Activated T-helper 2 cell treated with anti-CD3 and anti-CD28 coated beads, Interferon-gamma antibody, Interleukin-2, Interleukin-4, amounts not matched to agents 10 μg/mL and 5 μg/mL and 100 μg/mL, durations not matched to agents 14 hours and 24 hours and 36 hours (primary cell): ENCODE measurements at regions not wholly inside any gene's neighbourhood (a gene's known extent, or its start where the extent isn't known, plus 50 kb on each side); places are given as distances from the start of the nearest gene placed in this dataset.

Source experiments
- DNase-seq: peaks from one replicate; pipeline ENCODE4 v3.0.0; 2021; ENCODE audit warnings: low spot score
- H3K27ac Mint-ChIP-seq: one replicate; pipeline ENCODE4 v1.8.0; 2021; ENCODE audit warnings: mixed read lengths
- H3K27me3 Mint-ChIP-seq: one replicate; pipeline ENCODE4 v1.8.0; 2021; ENCODE audit warnings: low read depth, mixed read lengths
- H3K36me3 Mint-ChIP-seq: one replicate; pipeline ENCODE4 v1.8.0; 2021; ENCODE audit warnings: low read depth, mixed read lengths
- H3K4me1 Mint-ChIP-seq: one replicate; pipeline ENCODE4 v1.8.0; 2021; ENCODE audit warnings: low read depth, mixed read lengths
- H3K4me3 Mint-ChIP-seq: one replicate; pipeline ENCODE4 v1.8.0; 2021; ENCODE audit warnings: low read depth, mild to moderate bottlenecking, moderate library complexity, mixed read lengths
- H3K9me3 Mint-ChIP-seq: one replicate; pipeline ENCODE4 v1.8.0; 2021; ENCODE audit warnings: mixed read lengths
- intact Hi-C: fragments of 100-400 bp; cut with micrococcal nuclease; formaldehyde crosslinking; loops from one replicate; pipeline ENCODE4 v1.15.1; 2023

DNA sequence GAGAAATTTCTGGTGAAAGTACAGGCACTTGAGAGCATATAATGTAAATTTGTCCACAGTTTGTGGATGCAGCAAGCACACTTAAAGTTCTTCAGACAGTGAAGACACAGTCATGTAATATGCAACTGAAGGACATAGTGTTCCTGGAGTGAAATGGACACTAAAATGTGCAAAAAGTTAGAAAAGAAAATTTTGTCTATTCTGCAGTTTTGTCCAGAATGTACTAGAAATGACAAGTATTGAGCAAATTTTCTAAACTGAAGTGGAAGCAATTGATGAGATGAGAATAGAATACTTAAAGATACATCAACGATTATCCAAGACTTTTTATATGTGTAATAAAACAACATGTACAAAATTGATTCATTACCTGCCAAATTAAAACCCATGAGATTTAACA is 647.0 kb upstream of the IMPG1 start:
- H3K27ac Mint-ChIP-seq: no peak overlapping the region
- H3K9me3 Mint-ChIP-seq: no peaks in the 10 kb centered on the region
- no peak overlapping the region for H3K4me3 Mint-ChIP-seq
- H3K27me3 Mint-ChIP-seq: no peaks in the 10 kb centered on the region
- no peak for DNase-seq
- intact Hi-C loops: no loop called here
- no peaks in the 10 kb centered on the region for H3K36me3 Mint-ChIP-seq
- H3K4me1 Mint-ChIP-seq: no peaks in the 10 kb centered on the region

DNA sequence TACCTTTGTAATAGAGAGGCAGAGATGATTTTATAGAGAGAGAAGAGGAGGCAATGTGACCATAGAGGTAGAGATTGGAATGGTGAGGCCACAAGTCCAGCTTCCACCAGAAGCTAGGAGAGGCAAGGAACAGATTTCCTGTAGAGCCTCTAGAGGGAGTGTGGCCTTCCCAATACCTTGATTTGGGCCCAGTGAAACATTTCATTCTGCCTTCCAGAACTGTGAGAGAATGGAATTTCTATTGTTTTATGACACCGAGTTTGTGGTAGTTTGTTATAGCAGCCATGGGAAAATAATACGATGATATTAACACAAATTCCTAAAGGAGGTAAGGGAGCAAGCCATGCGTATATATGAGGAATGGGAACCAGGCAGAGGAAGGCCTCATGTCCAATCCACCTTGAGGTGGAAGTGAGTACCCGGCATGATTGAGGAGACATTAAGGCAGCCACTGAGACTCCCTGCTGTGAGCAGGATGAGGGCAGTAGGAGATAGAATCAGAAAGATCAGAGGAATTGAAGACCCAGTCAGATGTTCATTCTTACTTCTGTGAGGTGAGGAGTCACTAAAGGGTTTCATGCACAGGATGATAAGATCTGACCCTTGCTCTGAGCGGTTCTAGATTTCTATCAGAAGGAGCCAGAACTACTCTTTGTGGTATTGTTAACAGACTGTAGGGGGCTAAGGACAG is 636.3 kb upstream of the IMPG1 start:
- DNase-seq: no peak
- Mint-ChIP-seq H3K36me3 (no peaks in the 10 kb centered on the region), H3K4me1 (no peaks in the 10 kb centered on the region), H3K27ac (no peak overlapping the region), H3K4me3 (no peak overlapping the region), H3K27me3 (no peaks in the 10 kb centered on the region), H3K9me3 (peaks cover 3% of the 10 kb centered on the region)
- intact Hi-C loops: no loop called here

- Mint-ChIP-seq H3K4me3 (no peak overlapping the region), H3K27me3 (no peaks in the 10 kb centered on the region), H3K4me1 (no peaks in the 10 kb centered on the region), H3K27ac (no peak overlapping the region), H3K9me3 (peaks cover 3% of the 10 kb centered on the region), H3K36me3 (no peaks in the 10 kb centered on the region)
- DNase-seq: no peak
- intact Hi-C loops: no loop called here
These were observed 635.2 kb upstream of the IMPG1 start for GRCh38 chr6:76707630-76708029.

DNA sequence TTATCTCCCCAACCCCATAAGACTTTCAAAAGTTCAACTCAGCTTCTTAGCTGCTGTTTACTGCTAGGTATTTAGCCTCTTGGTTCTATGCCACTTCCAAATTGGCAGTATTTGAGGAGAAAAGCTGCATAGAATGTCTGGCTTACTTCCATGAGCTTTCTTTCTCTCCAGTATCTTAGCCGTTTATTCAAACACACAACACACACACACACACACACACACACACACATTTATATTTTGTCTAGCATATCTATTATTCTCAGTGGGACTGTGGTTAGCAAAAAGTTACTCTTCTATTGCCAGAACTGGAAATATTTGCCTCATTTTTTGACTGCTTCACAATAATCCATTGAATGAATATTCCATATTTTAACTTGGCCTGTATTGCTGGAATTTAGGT is 634.2 kb upstream of the IMPG1 start:
- Mint-ChIP-seq H3K27ac (no peak overlapping the region), H3K4me1 (no peaks in the 10 kb centered on the region), H3K9me3 (peaks cover 3% of the 10 kb centered on the region), H3K27me3 (no peaks in the 10 kb centered on the region), H3K4me3 (no peak overlapping the region), H3K36me3 (no peaks in the 10 kb centered on the region)
- no peak for DNase-seq
- intact Hi-C loops: no loop called here

DNA sequence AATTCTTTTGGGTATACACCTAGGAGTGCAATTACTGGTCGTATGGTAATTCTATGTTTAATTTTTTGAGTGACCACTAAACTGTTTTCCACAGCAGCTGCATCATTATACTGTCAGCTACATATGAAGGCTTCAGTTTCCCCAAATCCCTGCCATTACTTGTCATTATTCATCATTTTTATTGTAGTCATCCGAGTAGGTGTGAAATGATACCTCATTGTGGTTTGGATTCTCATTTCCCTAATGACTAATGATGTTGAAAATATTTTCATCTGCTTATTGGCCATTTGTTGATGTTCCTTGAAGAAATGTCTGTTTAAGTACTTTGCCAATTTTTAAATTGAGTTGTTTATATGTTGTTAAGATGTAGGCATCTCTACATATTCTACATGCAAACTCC is 633.6 kb upstream of the IMPG1 start:
- Mint-ChIP-seq H3K9me3 (peaks cover 3% of the 10 kb centered on the region), H3K4me1 (no peaks in the 10 kb centered on the region), H3K36me3 (no peaks in the 10 kb centered on the region), H3K4me3 (no peak overlapping the region), H3K27ac (no peak overlapping the region), H3K27me3 (no peaks in the 10 kb centered on the region)
- no peak for DNase-seq
- intact Hi-C loops: no loop called here

GRCh38 chr6:76703786-76704185 is 631.3 kb upstream of the IMPG1 start:
- Mint-ChIP-seq H3K27me3 (no peaks in the 10 kb centered on the region), H3K9me3 (peaks cover 3% of the 10 kb centered on the region), H3K4me1 (no peaks in the 10 kb centered on the region), H3K4me3 (no peak overlapping the region), H3K27ac (no peak overlapping the region), H3K36me3 (no peaks in the 10 kb centered on the region)
- intact Hi-C loops: no loop called here
- no peak for DNase-seq

DNA sequence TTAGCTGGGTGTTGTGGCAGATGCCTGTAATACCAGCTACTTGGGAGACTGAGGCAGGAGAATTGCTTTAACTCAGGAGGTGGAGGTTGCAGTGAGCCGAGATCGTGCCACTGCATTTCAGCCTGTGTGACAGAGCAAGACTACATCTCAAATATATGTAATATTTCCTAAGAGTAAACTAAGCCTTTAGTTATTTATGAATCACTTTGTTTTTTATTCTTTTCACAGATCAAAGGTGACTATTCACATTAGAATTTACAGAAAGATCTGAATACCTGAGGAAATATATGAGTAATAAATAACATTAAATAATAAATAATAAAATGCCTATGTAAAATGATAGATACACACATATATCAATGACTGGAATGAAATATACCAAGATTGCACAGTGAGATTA is 630.8 kb upstream of the IMPG1 start:
- intact Hi-C loops: no loop called here
- DNase-seq: no peak
- H3K4me1 Mint-ChIP-seq: no peaks in the 10 kb centered on the region
- no peaks in the 10 kb centered on the region for H3K27me3 Mint-ChIP-seq
- no peak overlapping the region for H3K27ac Mint-ChIP-seq
- peaks cover 3% of the 10 kb centered on the region for H3K9me3 Mint-ChIP-seq
- no peak overlapping the region for H3K4me3 Mint-ChIP-seq
- H3K36me3 Mint-ChIP-seq: no peaks in the 10 kb centered on the region

DNA sequence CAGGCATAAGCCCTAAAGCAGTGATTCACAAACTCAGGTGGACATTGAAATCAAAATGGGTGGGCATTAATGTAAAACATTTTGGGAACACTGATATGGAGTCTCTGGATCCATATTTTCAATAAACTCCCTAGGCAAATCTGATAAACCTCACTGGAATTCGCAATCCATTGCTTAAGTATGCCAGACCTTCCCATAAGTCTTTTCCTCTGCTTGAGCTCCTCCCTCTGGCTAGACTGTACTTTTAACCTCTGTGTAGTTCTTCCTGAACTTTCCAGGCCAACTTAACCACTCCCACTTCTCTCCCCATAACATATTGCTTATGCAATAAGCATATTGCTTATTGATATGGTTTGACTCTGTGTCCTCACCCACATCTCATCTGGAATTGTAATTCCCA is 629.7 kb upstream of the IMPG1 start:
- H3K4me1 Mint-ChIP-seq: no peaks in the 10 kb centered on the region
- intact Hi-C loops: no loop called here
- no peak overlapping the region for H3K4me3 Mint-ChIP-seq
- H3K27me3 Mint-ChIP-seq: no peaks in the 10 kb centered on the region
- no peaks in the 10 kb centered on the region for H3K9me3 Mint-ChIP-seq
- DNase-seq: no peak
- H3K27ac Mint-ChIP-seq: no peak overlapping the region
- H3K36me3 Mint-ChIP-seq: no peaks in the 10 kb centered on the region

GRCh38 chr6:76701610-76702009 is 629.1 kb upstream of the IMPG1 start:
- Mint-ChIP-seq H3K27ac (no peak overlapping the region), H3K27me3 (no peaks in the 10 kb centered on the region), H3K4me3 (no peak overlapping the region), H3K4me1 (no peaks in the 10 kb centered on the region), H3K36me3 (no peaks in the 10 kb centered on the region), H3K9me3 (no peaks in the 10 kb centered on the region)
- intact Hi-C loops: no loop called here
- no peak for DNase-seq

DNA sequence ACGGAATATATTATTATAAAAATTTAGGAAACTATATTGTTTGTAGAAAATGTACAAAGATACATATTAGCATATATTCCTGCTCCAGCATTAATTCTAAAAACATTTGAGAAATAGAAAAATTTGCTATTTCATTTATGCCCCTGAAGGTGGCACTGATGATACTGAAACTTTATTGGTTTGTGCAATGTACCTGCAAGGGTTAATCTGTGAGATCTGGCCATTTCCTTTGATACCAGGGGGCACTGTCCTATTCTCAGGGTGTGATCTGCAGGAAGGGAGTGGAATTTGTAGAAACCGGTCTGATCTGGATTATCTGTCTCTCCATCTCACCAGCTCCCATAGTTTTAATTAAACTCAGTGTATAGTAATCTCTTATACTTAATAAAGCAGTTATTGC is 625.1 kb upstream of the IMPG1 start:
- no peaks in the 10 kb centered on the region for H3K36me3 Mint-ChIP-seq
- H3K27ac Mint-ChIP-seq: no peak overlapping the region
- DNase-seq: no peak
- no peaks in the 10 kb centered on the region for H3K27me3 Mint-ChIP-seq
- H3K4me3 Mint-ChIP-seq: no peak overlapping the region
- no peaks in the 10 kb centered on the region for H3K4me1 Mint-ChIP-seq
- H3K9me3 Mint-ChIP-seq: no peaks in the 10 kb centered on the region
- intact Hi-C loops: no loop called here

GRCh38 chr6:76694795-76695194 is 622.3 kb upstream of the IMPG1 start:
- H3K4me1 Mint-ChIP-seq: no peaks in the 10 kb centered on the region
- no peak for DNase-seq
- no peak overlapping the region for H3K27ac Mint-ChIP-seq
- no peaks in the 10 kb centered on the region for H3K36me3 Mint-ChIP-seq
- intact Hi-C loops: no loop called here
- H3K4me3 Mint-ChIP-seq: no peak overlapping the region
- no peaks in the 10 kb centered on the region for H3K27me3 Mint-ChIP-seq
- H3K9me3 Mint-ChIP-seq: peaks cover 5% of the 10 kb centered on the region

DNA sequence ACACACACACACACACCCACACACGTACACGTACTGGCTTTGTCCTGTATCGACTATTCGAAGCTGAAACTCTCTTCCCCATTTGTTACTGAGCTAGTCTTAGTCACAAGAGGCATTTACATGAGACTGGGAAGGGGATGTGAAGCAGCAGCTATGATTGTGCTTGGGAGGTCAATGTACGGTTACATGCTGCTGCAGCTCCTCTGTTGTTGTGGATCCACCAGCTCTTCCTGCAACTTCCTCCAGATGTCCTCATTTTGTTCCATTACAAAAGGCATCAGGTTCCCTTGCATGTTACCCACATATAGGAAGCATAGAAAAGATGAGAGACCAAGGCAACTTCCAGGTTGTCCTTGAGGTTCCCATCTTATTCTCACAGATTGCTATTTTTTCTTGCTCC is 612.4 kb upstream of the IMPG1 start:
- H3K27ac Mint-ChIP-seq: no peak overlapping the region
- no peak for DNase-seq
- intact Hi-C loops: no loop called here
- no peaks in the 10 kb centered on the region for H3K36me3 Mint-ChIP-seq
- no peaks in the 10 kb centered on the region for H3K4me1 Mint-ChIP-seq
- no peaks in the 10 kb centered on the region for H3K27me3 Mint-ChIP-seq
- peaks cover 25% of the 10 kb centered on the region for H3K9me3 Mint-ChIP-seq
- H3K4me3 Mint-ChIP-seq: no peak overlapping the region

GRCh38 chr6:76683985-76684384 is 611.5 kb upstream of the IMPG1 start:
- Mint-ChIP-seq H3K36me3 (no peaks in the 10 kb centered on the region), H3K4me1 (no peaks in the 10 kb centered on the region), H3K4me3 (no peak overlapping the region), H3K27ac (no peak overlapping the region), H3K9me3 (peaks cover 18% of the 10 kb centered on the region), H3K27me3 (no peaks in the 10 kb centered on the region)
- intact Hi-C loops: no loop called here
- DNase-seq: no peak

- H3K9me3 Mint-ChIP-seq: peaks cover 10% of the 10 kb centered on the region
- H3K27me3 Mint-ChIP-seq: no peaks in the 10 kb centered on the region
- H3K4me1 Mint-ChIP-seq: no peaks in the 10 kb centered on the region
- DNase-seq: no peak
- H3K36me3 Mint-ChIP-seq: no peaks in the 10 kb centered on the region
- intact Hi-C loops: no loop called here
- H3K27ac Mint-ChIP-seq: no peak overlapping the region
- H3K4me3 Mint-ChIP-seq: no peak overlapping the region
These were observed 610.4 kb upstream of the IMPG1 start for GRCh38 chr6:76682842-76683241.
